ENCODE measurements at regions not wholly inside any gene's neighbourhood (a gene's known extent, or its start where the extent isn't known, plus 50 kb on each side); places are given as distances from the start of the nearest gene placed in this dataset.

- no peak overlapping the region for H3K4me3 ChIP-seq (ENCODE audit: control insufficient read depth, low read depth, low read length)
- DNase-seq (ENCODE audit: low read depth) = no peak
- TF ChIP-seq, protein P1, sequence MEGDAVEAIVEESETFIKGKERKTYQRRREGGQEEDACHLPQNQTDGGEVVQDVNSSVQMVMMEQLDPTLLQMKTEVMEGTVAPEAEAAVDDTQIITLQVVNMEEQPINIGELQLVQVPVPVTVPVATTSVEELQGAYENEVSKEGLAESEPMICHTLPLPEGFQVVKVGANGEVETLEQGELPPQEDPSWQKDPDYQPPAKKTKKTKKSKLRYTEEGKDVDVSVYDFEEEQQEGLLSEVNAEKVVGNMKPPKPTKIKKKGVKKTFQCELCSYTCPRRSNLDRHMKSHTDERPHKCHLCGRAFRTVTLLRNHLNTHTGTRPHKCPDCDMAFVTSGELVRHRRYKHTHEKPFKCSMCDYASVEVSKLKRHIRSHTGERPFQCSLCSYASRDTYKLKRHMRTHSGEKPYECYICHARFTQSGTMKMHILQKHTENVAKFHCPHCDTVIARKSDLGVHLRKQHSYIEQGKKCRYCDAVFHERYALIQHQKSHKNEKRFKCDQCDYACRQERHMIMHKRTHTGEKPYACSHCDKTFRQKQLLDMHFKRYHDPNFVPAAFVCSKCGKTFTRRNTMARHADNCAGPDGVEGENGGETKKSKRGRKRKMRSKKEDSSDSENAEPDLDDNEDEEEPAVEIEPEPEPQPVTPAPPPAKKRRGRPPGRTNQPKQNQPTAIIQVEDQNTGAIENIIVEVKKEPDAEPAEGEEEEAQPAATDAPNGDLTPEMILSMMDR (IDR thresholded peaks at IDR 0.05; ENCODE audit: control insufficient read depth, insufficient read depth, low read depth, low read length, missing control alignments) = no peak
Observed at GRCh38 chr15:29526802-29527201, 257.2 kb upstream of the NSMCE3 start.

DNA sequence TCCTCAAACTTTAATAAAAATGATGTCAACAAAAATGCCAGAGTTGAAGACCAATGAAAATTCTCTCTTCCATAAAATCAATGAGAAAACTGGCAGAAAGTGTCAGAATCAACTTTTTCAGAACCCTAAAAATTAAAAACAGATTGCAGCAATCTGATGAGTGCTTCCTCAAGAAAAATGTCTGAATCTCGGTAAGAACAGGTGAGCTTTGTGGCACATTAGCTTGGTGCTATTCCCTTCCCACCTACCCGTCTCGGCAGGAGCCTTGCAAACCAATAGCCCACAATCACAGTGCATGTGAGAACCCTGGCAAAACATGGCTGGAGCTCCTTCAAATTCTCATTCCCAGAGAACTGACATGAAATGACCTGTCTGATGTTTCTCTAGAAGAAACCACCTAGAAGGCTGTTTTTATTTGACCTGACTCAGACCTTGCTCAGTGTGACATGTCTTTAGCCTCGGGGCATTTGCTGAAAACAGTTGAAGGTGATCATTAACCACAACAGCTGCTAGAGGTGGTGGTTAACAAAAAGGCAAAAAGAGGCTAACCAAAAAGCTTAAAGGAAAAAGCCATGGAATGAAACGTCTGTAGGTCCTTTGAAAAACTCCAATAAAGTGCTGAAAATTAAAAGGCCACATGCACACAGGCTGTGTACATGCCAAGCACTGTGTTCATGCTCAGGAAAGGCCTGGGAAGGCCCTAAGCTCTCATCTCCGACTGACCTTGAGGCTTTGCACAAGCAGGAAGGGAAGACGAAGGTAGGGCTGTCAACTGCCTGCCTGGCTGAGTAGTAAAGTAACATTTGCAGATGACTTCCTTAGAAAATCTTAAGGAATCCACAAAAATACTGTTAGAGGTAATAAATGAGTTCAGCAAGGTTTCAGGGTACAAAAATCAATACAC lies 253.0 kb upstream of the NSMCE3 start:
- no peak overlapping the region for H3K4me3 ChIP-seq (ENCODE audit: control insufficient read depth, low read depth, low read length)
- DNase-seq (ENCODE audit: low read depth) = no peak
- TF ChIP-seq, protein P1 (IDR thresholded peaks at IDR 0.05; ENCODE audit: control insufficient read depth, insufficient read depth, low read depth, low read length, missing control alignments) = no peak

DNA sequence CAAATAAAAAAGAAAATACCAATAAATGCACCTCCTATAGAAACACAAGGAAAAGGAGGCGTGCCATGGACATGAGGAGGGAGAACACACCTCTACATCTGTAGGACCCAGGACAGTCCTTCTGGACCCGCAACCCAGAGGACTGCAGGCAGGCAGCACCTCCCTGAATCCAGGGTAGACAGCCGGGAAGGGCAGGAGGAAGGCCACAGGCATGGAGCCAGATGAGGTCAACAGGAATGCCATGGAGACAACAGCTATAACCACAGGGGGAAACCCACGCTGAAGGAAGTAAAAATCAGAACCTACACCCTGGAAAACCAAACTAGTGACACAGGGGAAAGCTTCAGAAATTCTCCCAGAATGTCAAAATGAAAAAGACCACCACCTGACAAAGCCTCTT lies 248.8 kb upstream of the NSMCE3 start:
- H3K4me3 ChIP-seq (ENCODE audit: control insufficient read depth, low read depth, low read length) = no peak overlapping the region
- TF ChIP-seq, protein P1 (IDR thresholded peaks at IDR 0.05; ENCODE audit: control insufficient read depth, insufficient read depth, low read depth, low read length, missing control alignments) = no peak
- no peak for DNase-seq (ENCODE audit: low read depth)

DNA sequence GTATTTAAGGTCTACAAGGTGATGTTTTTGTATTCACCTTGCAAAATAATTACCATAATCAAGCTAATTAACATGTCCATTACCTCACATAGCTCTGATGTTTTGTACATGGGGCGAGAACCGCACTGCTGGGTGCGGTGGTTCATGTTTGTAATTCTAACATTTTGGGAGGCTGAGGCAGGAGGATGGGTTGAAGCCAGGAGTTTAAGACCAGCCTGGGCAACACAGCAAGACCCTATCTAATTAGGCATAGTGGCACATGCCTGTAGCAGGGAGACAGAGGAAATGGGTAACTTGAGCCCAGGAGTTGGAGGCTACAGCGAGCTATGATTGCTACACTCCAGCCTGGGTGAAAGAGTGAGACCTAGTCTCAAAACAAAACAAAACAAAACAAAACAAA lies 248.2 kb upstream of the NSMCE3 start:
- TF ChIP-seq, protein P1 (IDR thresholded peaks at IDR 0.05; ENCODE audit: control insufficient read depth, insufficient read depth, low read depth, low read length, missing control alignments) = no peak
- no peak overlapping the region for H3K4me3 ChIP-seq (ENCODE audit: control insufficient read depth, low read depth, low read length)
- DNase-seq (ENCODE audit: low read depth) = no peak

DNA sequence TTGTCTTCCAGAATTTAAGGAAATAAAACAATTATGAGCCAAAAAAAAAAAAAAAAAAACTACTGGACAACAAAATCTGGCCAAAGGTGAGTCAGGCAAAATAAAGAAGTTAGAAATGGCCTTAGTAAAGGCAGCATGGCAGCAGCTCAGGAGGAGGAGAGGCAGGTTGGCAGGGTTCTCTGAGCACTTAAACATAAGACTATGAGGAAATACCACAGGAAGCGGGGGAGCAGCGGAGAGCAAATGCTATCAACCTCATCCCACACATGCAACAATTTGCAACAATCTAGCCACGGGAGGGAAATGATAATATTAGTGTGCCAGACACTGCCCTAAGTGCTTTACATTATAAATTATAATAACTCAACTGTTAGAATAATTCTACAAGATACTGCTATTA lies 247.3 kb upstream of the NSMCE3 start:
- no peak overlapping the region for H3K4me3 ChIP-seq (ENCODE audit: control insufficient read depth, low read depth, low read length)
- no peak for DNase-seq (ENCODE audit: low read depth)
- TF ChIP-seq, protein P1 (IDR thresholded peaks at IDR 0.05; ENCODE audit: control insufficient read depth, insufficient read depth, low read depth, low read length, missing control alignments) = no peak

DNA sequence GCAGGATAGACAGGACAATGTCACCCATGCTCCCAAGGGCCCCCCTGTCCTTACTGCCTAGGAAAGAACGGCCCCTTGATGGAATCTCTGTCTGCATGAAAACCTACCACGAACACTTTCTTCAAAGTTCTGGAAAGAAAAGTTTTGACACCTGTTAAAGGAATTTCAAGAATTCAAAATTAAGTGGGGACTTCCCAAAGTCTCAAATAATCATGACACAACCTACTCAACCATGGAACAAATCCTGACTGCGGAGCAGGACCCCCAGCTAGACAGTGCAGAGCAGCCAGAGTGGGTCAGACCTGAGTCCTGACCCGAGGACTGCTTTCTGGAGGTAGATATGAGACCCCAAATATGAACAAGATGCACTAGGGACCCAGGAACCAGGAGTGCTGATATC lies 245.3 kb upstream of the NSMCE3 start:
- no peak for DNase-seq (ENCODE audit: low read depth)
- TF ChIP-seq, protein P1 (IDR thresholded peaks at IDR 0.05; ENCODE audit: control insufficient read depth, insufficient read depth, low read depth, low read length, missing control alignments) = no peak

More for the DNA sequence above, 245.3 kb upstream of the NSMCE3 start:
- H3K4me3 ChIP-seq (ENCODE audit: control insufficient read depth, low read depth, low read length) = no peak overlapping the region
